HG03095 (cell line): ENCODE measurements at regions not wholly inside any gene's neighbourhood (a gene's known extent, or its start where the extent isn't known, plus 50 kb on each side); places are given as distances from the start of the nearest gene placed in this dataset.
"Not testable (repeated sequence)": the region's sequence is repeated elsewhere in the genome, so short reads cannot be mapped to it uniquely, and the experiment has no call there.

Source experiments
- ATAC-seq: cut with Tn5 transposase; IDR thresholded peaks from one replicate; pipeline ENCODE4 v1.9.1; 2021; ENCODE audit warnings: moderate library complexity; ENCODE audit not compliant: unreplicated experiment

DNA sequence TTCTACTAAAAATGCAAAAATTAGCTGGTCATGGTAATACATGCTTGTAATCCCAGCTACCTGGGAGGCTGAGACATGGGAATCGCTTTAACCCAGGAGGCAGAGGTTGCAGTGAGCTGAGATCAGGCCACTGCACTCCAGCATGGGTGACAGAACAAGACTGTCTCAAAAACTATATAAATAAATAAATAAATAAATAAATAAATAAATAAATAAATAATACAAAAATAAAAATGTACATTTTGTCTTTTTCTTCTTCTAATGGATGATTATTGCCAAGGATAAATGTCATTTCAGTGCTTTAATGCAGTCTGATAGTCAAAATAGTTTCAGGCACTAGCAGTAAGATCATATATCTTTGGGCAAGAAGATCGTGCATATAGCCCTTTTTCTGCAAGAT, 727.6 kb upstream of the SEMA3D start:
- no peak for ATAC-seq

DNA sequence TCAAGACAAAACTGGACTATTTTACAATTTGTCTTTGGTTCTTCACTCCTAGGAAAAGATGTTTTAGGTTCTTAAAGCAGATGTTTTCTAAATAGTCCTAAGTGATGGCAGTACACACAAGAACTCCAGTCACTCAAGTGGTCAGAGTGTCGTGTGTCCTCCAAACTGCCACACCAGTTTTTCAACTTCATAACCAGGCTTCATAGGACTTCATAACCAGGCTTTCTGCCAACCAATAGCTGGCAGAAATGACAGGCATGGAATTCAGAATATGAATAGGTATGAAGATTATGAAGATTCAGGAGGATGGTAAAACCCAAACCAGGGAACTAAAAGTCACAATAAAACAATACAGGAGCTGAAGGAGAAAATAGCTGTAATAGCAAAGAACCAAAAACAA, 721.2 kb upstream of the SEMA3D start:
- ATAC-seq: no peak

DNA sequence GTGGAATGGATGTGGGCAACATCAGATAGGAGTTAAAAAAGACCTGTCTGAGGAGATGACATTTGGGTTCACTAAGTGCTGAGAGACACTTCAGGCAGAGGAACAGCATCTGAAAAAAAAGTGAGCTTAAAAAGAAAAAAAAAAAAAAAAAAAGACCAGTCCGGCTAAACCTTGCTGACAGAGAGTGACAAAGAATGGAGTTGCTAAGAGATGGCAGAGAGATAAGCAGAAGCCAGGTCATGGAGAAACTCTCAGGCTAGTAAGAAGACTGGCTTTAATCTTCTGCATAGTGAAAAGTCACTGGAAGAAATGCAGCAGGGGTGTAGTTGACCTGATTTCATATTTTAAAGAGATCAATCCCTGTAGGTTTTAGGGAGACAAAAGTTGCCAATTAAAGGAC, 711.1 kb upstream of the SEMA3D start:
- ATAC-seq: no peak

DNA sequence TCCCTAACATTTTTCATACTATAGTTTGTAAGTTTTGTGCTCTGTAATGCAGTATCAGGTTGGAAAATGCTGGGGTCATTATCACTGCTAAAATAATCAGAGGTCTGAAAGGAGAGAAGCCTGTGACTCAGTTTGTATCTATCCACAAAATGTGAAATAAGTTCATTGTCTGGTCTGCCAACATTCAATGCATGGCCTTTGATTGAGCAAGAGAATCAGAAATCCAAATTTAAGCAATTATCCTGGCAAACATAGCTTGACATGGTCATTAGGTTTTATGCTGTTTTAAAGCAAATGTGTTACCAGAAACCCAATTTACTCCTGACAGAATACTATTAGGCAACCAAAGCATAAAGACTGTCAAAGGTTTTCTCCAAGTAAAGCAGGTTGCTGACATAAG, 709.7 kb upstream of the SEMA3D start:
- no peak for ATAC-seq

DNA sequence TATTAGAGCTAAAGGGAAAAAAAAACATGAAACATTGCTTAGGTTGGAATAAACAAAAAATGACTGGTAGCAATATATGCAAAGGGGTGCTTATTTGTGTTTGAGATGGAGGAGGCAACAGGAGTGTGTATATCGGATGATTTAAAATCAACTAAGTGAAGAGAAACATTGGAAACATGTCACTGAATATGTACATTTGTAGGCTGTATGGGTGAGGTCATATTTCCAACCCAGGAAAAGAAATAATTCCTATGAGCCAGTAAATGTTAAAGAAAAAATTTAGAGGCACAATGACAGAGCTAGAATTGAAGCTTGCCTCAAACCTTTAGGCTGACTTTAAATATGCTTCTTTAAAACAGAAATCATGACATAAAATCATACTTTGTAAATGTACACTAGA, 709.0 kb upstream of the SEMA3D start:
- ATAC-seq: no peak

DNA sequence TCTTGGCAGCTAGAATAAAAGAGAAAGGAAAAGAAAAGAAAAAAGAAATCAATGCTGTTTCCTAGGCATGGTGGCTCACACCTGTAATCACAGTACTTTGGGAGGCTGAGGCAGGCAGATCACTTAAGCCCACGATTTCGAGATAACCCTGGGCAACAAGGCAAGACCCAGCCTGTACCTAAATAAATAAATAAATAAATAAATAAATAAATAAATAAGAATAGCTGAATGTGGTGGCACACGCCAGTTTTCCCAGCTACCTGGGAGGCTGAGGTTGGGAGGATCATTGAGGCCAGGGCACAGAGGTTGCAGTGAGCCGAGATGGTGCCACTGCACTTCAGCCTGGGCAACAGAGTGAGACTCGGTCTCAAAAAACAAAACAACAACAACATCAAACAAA, 705.0 kb upstream of the SEMA3D start:
- ATAC-seq: not testable (repeated sequence)

DNA sequence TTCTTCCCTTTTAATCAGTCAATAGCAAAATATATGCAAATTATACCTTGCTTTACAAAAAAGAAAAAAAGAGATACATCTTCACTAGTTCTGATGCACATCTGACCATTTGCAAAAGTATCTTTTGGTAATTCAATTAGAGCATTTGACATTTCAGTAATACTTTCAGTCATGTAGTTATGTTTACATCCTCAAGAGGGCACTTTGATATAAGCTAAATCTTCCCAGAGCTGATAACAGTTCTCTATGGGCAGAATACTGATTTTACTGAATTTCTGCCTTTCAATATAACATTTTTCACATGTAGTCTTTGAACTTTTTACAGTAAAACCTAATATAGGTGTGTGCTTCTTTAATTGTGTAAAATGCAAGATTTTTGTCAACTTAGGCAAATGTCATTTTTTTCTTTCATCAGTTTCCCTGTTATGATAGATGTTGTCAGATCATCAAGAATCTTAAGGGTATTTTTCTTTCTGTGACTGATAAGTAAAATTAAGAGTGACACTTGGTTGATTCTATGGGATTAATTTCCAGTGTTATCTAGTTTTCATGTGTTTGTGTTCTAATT, 703.5 kb upstream of the SEMA3D start:
- peak; percentile 70 for ATAC-seq

DNA sequence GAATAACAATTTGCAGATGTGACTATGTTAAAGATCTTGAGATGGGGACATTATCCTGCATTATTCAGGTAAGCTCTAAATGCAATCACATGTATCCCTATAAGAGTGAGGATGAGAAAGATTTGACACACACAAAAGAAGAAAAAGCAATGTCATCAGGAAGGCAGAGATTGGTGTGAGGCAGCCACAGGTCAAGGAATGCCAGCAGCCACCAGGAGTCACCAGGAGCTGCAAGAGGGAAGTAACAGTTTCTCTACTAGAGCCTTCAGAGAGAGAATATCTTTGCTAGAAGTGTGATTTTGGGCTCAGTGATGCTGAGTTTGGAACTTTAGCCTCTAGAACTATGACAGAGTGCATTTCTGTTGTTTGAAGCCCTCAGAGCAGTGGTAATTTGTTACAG, 700.3 kb upstream of the SEMA3D start:
- ATAC-seq: no peak

DNA sequence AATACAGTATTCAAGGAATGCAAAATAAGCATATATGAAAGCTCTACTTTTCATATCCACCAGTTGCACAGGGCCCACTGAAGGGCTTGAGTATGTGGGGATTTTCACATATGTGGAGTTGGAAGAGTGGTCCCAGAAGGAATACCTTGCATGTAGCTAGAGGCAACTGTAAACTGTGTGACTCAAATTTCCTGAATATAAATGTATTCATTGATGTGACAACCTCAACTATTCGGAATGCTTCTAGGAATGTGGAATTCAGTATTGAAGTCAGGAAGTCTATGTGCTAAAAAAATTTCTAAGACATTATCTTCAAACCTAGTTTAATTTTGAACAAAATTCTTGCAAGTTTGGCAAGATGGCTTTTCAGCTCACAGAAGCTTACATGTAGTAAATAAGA, 695.5 kb upstream of the SEMA3D start:
- no peak for ATAC-seq

DNA sequence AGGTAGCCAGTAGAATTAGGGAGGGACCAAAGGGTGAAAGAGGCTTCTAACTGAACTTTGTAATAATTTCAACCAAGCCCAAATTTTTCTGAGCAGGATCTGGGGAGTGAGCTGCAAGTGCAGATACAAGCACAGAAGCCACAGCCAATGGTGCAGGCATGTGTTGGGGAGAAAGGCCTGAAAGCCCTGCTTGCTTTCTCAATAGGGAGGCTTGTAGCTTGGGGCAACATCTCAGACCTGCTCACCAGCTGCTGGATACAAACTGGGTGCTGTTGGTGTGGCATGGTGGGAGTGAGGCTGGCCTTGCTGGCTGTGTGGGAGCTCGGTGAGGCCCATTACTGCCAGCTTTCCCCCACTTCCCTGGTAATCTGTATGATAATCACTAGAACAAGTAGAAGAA, 688.5 kb upstream of the SEMA3D start:
- no peak for ATAC-seq

DNA sequence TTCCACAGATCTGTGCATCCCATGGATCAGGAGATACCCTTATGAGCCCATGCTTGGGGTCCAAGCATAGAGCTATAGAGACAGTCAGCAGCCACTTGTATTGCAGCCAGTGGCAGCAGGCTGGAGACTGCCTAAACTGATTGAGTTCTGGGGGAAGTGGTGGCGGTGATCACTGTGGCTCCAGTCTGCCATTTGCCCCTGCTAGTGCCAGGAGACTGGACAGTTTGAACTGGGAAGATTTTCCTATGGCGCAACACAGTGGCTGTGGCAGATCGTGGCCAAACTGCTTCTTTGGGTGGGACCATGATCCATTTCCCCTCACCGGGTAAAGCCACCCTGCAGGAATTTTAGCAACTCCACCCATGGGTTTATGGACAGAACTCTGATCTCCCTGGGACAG, 679.7 kb upstream of the SEMA3D start:
- ATAC-seq: no peak

DNA sequence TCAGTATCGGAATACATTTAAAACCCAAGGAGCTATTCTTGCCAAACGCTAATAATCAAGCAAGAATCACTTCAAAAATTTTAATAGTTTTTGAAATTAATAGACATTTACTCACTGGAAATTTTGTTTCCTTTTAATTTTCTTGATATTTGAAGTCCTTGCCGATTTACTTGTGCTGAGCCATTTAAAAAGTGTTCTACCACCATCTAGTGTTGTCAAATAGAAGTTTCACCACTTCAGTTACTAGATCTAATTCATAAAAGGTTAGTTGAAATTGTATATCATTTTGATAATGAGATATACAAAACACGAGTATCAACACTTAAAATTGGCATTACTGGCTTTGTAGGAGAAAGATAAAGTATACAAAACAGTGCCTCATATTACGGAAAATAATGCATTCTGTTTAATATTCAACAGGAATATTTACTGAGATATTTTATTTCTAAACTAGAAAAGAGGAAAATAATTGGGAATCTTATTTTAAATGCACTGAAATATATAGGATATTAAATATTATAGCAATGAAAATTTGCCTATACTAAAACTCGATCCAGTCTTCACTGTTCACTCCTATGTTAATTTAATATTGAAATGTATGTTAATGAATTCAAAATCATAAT, 664.8 kb upstream of the SEMA3D start:
- ATAC-seq: no peak

DNA sequence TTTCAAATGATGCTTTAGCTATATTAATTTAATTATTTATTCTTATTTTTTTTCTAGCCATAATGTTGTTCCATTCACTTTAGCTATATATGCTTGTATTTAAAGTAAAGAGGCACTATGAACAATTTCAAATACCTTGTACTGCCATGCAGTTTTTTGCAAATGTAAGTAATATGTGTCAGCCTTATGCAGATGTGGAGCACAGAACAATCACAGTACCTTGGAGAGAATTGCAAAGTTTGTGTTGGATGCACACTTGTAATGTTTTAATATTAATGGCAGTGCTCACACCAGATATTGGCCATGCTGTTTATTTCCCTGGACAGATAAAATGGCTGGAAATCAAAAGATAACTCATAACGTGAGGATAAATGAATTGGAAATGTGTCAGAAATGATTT, 663.5 kb upstream of the SEMA3D start:
- no peak for ATAC-seq

DNA sequence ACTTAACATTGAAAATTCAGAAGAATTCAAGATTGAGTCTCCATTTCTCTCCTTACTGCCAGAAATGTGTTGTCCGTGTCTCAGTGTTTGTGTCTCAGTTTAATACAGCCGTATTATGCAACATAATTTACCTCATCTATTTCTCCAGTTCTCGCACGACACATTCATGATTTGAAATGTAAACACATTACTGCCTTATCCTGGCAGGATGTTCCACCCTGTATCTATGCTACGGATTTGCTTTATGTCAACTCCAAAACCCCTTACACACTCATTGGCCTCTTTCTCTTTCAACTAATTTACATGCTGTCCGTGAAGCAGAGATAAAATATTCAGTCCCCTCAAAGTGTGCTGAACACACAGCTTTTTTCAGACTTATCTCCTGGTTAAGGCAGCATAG, 653.7 kb upstream of the SEMA3D start:
- no peak for ATAC-seq

DNA sequence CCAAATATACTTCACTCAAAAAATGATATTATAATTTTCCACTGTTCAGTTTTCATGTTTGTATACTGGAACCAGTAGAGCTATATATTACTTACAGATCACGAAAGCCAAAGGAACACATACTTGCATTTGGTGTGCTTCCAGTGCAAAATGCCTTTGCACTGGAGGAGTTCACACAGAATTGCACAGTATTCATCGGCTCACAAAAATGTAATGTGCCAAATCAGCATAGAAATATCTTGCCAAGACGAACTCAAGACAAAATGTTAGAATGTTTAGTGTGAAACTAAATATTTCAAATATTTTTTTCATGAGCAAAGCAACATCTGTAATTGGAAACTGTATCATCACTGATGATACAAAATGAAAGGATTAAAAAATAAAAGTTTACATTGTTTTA, 646.2 kb upstream of the SEMA3D start:
- ATAC-seq: no peak

DNA sequence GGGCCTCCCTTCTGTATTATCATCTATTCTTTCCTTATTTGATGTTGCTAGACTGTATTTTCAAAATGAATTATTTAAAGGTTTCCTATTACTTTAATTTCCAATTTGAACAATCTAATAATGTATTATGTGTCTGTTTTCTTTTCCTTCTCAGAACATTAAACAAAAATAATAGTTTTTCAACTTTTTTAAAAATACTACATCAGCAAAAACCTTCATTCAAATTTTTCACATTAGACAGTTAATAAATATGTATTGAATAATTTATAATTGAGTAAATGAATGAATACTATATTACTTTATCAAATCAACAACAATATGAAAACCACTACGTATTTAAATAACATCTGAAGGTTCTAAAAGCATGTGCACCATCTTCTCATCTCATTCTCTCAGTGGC, 644.1 kb upstream of the SEMA3D start:
- ATAC-seq: no peak

DNA sequence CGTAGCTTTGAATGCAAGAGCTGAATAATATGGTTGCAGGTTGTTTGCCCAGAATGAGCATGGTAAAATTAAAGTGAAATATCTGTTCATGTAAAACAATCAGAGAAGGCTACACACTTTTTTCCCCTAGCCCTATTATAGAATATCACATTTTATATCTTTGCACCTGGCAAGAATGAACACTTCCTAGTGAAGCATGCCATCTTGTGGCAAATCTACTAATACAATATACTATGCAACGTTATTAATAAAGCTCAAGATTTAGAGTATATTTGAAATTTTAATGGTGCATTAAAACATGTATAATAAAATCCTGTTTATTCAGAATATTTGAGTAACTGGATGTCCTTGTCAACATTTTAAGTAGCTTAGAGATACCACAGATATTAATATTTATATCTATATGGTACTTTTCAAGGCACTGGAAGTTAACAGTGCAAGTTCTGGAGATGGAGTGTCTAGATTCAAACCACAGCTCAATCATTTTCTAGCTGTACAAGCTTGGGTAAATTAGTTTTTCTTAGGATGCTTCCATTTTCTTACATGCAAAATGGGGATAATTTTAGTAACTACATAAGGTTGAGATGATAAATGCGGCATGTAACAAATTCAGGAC, 643.1 kb upstream of the SEMA3D start:
- no peak for ATAC-seq

DNA sequence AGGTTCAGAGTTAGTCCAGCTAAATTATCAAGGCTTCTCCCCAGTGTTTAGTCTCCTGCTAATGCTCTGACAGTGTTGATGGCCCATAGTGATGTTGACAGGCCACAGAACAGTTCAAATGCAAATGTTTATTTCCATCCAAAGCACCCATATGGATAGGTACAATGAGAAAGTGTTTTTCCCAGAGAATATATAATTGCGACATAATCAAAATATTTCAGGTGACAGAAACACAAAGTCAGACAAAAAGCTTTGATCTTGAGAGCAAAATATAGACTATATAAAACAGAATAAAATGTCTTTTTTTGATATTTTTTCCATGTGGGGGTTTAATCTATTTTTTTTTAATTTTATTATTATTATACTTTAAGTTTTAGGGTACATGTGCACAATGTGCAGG, 642.3 kb upstream of the SEMA3D start:
- ATAC-seq: no peak

DNA sequence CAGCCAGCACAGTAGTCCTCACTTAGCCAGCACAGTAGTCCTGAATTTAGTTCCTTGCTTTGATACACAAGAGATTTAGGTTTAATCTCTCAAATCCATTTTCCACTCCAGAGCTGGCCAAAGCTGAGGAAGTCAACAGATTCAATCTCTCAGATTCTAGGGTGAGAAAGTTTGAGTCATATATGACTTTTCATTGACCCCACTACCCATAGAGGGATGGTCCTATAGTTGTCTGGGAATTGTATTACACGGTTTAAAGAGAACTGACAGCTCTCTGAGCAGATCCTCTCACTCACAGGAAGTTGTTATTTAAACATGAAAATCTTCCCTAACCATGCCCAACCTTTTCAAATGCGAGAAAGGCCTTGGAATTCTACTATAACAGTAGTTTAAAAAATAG, 641.8 kb upstream of the SEMA3D start:
- no peak for ATAC-seq

DNA sequence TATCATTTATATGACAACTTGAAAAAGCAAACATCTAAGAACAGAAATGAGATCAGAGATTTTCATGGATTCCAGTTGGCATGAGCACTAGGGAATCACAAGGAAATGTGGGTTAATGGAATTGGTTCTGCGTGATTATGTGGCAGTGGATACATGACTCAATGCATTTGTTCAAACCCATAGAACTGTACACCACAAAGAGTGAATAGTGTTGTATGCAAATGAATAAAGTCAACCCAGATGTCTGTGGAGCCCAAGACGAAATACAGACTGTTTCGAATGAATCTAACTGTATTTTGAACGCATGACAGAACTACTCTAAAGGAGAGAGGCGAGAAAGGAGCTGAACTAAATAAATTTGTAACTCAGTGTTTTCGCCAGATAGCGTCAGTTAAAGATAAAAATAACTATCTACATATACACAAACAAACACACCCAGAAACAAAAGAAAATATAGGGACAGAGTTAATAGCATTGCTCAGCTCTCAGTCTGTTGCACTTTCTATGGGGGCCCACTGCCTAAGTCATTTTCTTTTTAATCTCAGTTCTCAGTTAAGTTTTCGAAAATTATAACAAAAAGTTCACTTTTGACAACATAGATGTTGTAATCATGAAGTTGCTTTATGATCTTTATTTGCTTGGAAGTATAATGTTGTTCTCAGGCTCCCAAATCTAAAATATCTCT, 636.7 kb upstream of the SEMA3D start:
- no peak for ATAC-seq

DNA sequence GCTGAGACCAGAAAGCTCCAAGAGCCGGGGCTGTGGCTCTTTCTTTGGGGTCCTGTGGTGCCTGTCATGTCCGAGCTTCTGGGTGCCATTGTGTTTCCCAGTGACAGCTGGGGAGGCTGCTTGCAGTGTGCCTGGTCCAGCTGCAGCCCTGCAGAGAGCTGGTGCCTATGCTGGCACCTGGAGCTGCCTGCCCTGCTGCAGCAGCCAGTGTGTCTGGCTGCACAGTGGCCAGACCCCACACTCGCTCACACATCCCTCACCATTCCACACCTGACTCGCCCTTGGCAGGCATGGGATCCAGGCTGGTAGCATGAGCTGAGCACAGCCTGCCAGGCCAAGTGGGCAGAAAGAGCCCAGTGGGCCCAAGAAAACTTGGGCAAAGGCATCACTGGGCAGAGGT, 635.1 kb upstream of the SEMA3D start:
- no peak for ATAC-seq

DNA sequence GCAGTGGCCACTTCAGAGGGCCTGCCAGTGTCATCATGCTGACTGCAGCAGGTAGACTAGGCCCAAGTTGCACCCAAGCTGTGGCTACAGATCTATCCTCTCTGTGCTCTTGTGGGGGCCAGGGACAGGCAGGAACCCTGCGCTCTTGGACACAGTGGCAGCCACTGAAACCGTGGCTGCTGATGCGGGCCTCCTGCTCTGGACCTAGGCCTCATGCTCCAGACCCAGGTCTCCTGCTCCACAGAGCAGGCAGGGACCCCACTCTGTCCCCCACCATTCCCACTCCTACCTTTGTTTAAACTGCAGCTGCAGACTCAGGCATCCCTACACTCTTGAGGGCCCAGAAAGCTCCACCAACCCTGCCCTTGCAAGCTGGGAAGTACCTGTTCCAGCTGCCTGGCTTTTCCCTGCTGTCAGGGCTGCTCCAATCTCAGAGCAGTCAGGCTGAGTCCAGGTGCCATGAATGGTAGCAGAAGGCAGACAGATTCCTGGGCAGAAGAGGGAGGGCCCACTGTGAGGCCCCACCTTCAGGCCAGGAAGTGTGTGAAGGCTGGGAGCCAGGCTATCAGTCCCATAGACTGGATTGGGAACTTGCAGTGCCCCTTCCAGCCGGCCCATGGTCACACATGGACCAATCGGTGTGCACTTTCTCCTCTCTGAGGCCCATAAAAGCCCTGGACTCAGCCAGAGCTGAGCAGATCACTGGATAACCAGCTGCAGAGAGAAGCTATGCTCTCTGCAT, 634.0 kb upstream of the SEMA3D start:
- no peak for ATAC-seq
